Ishikawa (cell line): ENCODE measurements at regions not wholly inside any gene's neighbourhood (a gene's known extent, or its start where the extent isn't known, plus 50 kb on each side); places are given as distances from the start of the nearest gene placed in this dataset.

Experiments used
- CEBPB ChIP-seq: IDR thresholded peaks from 2 replicates; pipeline ENCODE4 v1.6.1; 2012
- CREB1 ChIP-seq: IDR thresholded peaks from 2 replicates; pipeline ENCODE4 v1.6.1; 2012; ENCODE audit warnings: low read depth
- EGR1 ChIP-seq: IDR thresholded peaks from 2 replicates; pipeline ENCODE4 v1.6.1; 2012
- EP300 ChIP-seq: IDR thresholded peaks from 2 replicates; pipeline ENCODE4 v1.6.1; 2012; ENCODE audit warnings: borderline replicate concordance
- FOXM1 ChIP-seq: IDR thresholded peaks from 2 replicates; pipeline ENCODE4 v1.6.1; 2012; ENCODE audit warnings: low read depth, borderline replicate concordance
- NFIC ChIP-seq: IDR thresholded peaks from 2 replicates; pipeline ENCODE4 v1.6.1; 2012
- RAD21 ChIP-seq: IDR thresholded peaks from 2 replicates; pipeline ENCODE4 v1.6.1; 2012; ENCODE audit warnings: low read depth
- REST ChIP-seq: IDR thresholded peaks from 2 replicates; pipeline ENCODE4 v1.6.1; 2012; ENCODE audit warnings: low read depth, mild to moderate bottlenecking
- TAF1 ChIP-seq: IDR thresholded peaks from 2 replicates; pipeline ENCODE4 v1.6.1; 2012; ENCODE audit warnings: low read depth, mild to moderate bottlenecking
- TCF12 ChIP-seq: IDR thresholded peaks from 2 replicates; pipeline ENCODE4 v1.6.1; 2012; ENCODE audit warnings: low read depth
- TEAD4 ChIP-seq: IDR thresholded peaks from 2 replicates; pipeline ENCODE4 v1.6.1; 2012
- USF1 ChIP-seq: IDR thresholded peaks from 2 replicates; pipeline ENCODE4 v1.6.1; 2012
- YY1 ChIP-seq: IDR thresholded peaks from 2 replicates; pipeline ENCODE4 v1.6.1; 2012; ENCODE audit warnings: low read depth
- ZBTB7A ChIP-seq: IDR thresholded peaks from 2 replicates; pipeline ENCODE4 v1.6.1; 2012; ENCODE audit warnings: low read depth
- TF ChIP-seq, protein P1 (sequence below): IDR thresholded peaks from 2 replicates; pipeline ENCODE4 v1.6.1; 2012

DNA sequence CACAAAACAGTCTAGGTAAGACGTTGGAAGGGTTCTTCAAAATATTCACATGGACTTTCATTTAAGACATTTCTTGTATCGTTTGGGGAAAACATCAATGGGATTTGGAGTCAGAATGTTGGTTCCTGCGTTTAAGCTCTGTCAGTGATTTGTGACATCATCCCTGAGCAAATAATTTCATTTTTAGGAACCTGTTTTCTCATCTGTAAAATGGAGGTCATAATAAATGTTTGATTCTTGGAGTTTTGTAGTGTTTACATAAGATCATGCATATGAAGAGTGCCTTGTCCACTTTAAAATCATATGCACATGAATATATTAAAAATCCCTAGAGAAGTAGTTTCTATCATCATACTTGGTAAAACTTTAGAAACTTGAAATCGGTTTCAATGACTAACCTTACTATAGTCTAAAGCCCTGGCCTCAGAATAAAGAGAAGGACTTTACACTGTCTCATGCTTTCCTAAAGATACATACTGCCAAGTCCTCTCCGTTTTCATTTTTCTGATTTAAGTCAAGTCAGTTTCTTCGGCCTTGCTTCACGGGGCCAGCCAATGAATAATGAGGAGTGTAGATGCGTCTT is 178.4 kb downstream of the ADSS2 start:
- TF ChIP-seq TAF1 = no peak
- TF ChIP-seq CREB1 = no peak
- TF ChIP-seq, protein P1, sequence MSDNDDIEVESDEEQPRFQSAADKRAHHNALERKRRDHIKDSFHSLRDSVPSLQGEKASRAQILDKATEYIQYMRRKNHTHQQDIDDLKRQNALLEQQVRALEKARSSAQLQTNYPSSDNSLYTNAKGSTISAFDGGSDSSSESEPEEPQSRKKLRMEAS = peak; percentile 5; the same call in 1 of the 2 replicates
- no peak for TF ChIP-seq USF1
- TF ChIP-seq REST = no peak
- TF ChIP-seq TCF12 = no peak
- no peak for TF ChIP-seq CEBPB
- TF ChIP-seq ZBTB7A = no peak

DNA sequence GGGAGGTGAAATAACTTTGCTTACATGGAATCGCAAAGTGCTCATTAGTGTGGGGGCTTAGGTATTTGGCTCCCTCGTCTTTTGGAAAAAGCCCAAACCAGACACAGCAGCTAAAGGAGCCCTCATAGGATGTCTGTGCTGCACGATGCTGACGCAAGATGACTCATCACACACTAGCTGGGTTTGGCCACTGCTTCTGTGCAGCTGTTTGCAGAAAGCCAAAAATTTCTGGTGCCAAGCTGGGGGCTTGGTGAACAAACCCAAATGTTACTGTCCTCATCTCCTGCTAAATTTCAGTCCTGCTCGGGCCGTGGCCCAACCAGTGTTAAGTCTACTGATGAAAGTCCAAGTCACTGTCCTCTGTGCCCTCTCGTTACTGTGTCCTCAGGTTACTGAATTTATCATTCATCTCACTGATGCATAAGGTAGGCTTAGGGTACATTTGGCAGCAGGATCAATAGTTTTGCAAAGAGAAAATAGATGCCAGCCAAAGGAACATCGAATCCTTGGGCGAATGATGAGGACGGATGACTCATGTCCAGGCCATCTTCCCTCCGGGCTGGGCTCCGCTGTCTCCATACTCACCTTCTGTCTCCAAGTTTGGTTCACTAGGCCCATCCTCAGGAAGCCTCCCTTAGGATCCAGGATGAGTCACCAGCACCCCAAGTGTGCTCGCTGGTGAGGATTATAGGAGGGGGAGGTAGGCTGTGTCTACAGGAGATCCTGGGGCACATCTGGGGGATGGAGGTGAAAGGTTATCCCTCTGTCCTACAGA is 177.7 kb downstream of the ADSS2 start:
- TF ChIP-seq, protein P1 = no peak
- TF ChIP-seq CREB1 (no peak), RAD21 (no peak), EGR1 (no peak), ZBTB7A (no peak), CEBPB (no peak), USF1 (no peak), TEAD4 (no peak), NFIC (no peak), EP300 (no peak), TCF12 (no peak), TAF1 (no peak), REST (no peak), FOXM1 (no peak), YY1 (no peak)

- TF ChIP-seq RAD21 = no peak
- TF ChIP-seq USF1 = no peak
- no peak for TF ChIP-seq CEBPB
- TF ChIP-seq EP300 = no peak
- TF ChIP-seq TAF1 = no peak
- TF ChIP-seq EGR1 = no peak
- no peak for TF ChIP-seq FOXM1
- TF ChIP-seq CREB1 = no peak
- no peak for TF ChIP-seq NFIC
- TF ChIP-seq YY1 = no peak
- no peak for TF ChIP-seq ZBTB7A
- no peak for TF ChIP-seq TCF12
- no peak for TF ChIP-seq TEAD4
- no peak for TF ChIP-seq REST
- TF ChIP-seq, protein P1 = no peak
Measured at GRCh38 chr1:244276646-244277045, 175.1 kb downstream of the ADSS2 start.

- TF ChIP-seq YY1 = no peak
- TF ChIP-seq ZBTB7A = no peak
- no peak for TF ChIP-seq NFIC
- TF ChIP-seq CEBPB = no peak
- TF ChIP-seq FOXM1 = no peak
- no peak for TF ChIP-seq REST
- no peak for TF ChIP-seq RAD21
Measured at GRCh38 chr1:244280201-244280600, 171.5 kb downstream of the ADSS2 start.
